ENCODE measurements at regions not wholly inside any gene's neighbourhood (a gene's known extent, or its start where the extent isn't known, plus 50 kb on each side); places are given as distances from the start of the nearest gene placed in this dataset.

DNA sequence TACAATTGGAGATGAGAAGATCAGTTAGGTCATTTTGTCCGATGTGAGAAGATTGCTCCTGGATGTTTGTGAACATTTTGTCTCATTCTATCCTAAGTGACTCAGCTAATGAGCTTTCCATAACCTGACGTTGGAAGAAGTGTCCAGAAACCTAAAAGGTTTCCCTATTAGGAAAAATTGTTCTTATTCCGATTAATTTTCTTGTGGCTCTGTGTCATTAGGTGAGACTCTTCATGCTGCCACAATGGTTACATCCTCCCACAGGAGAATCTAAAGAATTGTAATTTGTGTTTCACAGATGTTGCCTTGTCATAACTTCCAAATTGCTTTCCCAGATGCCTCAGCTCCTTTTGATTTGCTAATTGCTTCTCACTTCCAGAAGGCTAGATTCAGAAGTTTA is 261.0 kb upstream of the APCDD1 start:
- TF ChIP-seq CTCF (IDR thresholded peaks at IDR 0.05; ENCODE audit: poor library complexity) (no peak), EZH2phosphoT487 (IDR thresholded peaks at IDR 0.05; ENCODE audit: low read depth, severe bottlenecking, unreplicated experiment) (no peak)

Measured in hepatocyte (in vitro differentiated cells).